ENCODE measurements at regions not wholly inside any gene's neighbourhood (a gene's known extent, or its start where the extent isn't known, plus 50 kb on each side); places are given as distances from the start of the nearest gene placed in this dataset.

- no peak for TF ChIP-seq CTCF (IDR thresholded peaks at IDR 0.05; ENCODE audit: low read depth, low read length)
- DNase-seq (ENCODE audit: extremely low read depth, low read depth), result no peak
Measured at GRCh38 chr6:1100269-1100668, 211.6 kb upstream of the FOXQ1 start.

GRCh38 chr6:1099264-1099663 is 212.6 kb upstream of the FOXQ1 start:
- DNase-seq (ENCODE audit: extremely low read depth, low read depth), result no peak
- no peak for TF ChIP-seq CTCF (IDR thresholded peaks at IDR 0.05; ENCODE audit: low read depth, low read length)

DNA sequence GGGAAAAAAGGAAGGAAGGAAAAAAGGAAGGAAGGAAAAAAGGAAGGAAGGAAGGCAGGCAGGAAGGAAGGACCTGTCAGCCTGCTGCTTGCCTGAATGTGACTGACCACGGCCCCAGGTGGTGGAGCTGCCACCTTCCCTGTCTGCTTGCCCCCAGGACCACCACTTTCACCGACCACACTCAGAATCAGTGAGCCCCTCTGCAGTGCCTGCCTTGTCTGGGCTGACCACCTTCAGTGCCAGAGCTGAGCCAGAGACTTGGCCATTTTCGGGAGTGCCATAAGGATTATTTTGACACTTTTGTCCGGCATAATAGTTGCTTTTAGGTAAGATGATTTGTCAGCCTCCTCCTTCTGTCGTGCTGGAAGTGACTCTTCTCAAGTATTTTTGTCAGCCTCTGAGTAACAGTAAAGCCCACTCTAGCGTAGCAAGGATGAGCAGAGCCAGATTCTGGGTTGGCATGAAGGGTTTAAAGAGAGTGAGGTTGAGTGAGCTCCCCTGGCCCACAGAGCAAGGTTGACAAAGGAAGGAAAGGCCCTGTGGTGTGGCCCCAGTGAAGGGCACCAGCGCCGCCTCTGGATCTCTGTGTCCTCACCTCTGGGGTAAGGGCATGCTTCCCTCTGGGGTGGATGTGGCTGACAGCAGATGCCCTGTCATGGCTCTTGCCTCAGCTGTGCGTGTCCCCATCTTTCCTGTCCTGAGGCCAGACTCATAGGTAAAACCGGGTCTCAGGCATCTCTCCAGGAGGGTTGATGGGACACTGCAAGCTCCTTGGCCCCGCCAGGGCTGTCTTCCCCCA is 214.7 kb upstream of the FOXQ1 start:
- TF ChIP-seq CTCF (IDR thresholded peaks at IDR 0.05; ENCODE audit: low read depth, low read length), result no peak
- DNase-seq (ENCODE audit: extremely low read depth, low read depth), result no peak

GRCh38 chr6:1094306-1094705 is 217.6 kb upstream of the FOXQ1 start:
- TF ChIP-seq CTCF (IDR thresholded peaks at IDR 0.05; ENCODE audit: low read depth, low read length), result no peak
- DNase-seq (ENCODE audit: extremely low read depth, low read depth), result peak; percentile 69

- no peak for TF ChIP-seq CTCF (IDR thresholded peaks at IDR 0.05; ENCODE audit: low read depth, low read length)
- DNase-seq (ENCODE audit: extremely low read depth, low read depth), result no peak
Measured at GRCh38 chr6:1091900-1092299, 220.0 kb upstream of the FOXQ1 start.

DNA sequence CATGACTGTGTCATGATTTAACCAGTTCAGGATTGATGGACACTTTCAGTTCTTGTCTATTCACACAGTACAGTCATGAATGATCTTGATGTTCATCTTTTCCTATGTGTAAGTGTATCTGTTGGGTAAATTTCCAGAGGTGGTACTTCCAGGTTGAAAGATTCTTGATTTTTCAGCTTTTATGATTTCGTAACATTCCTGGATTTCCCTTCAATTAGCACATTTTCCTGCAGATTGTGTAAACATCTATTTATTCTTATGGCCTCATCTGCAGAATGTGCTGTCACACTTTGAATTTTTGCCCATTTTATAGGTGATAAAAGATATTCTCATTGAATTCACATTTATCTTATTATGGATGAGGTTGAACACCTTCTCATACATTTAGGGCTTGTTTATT is 222.0 kb upstream of the FOXQ1 start:
- TF ChIP-seq CTCF (IDR thresholded peaks at IDR 0.05; ENCODE audit: low read depth, low read length), result no peak
- no peak for DNase-seq (ENCODE audit: extremely low read depth, low read depth)

GRCh38 chr6:1088492-1089001 is 223.4 kb upstream of the FOXQ1 start:
- DNase-seq (ENCODE audit: extremely low read depth, low read depth), result no peak
- no peak for TF ChIP-seq CTCF (IDR thresholded peaks at IDR 0.05; ENCODE audit: low read depth, low read length)
